GM19463 (cell line): ENCODE measurements at regions not wholly inside any gene's neighbourhood (a gene's known extent, or its start where the extent isn't known, plus 50 kb on each side); places are given as distances from the start of the nearest gene placed in this dataset.
"Not testable (repeated sequence)": the region's sequence is repeated elsewhere in the genome, so short reads cannot be mapped to it uniquely, and the experiment has no call there.

Experiments used
- ATAC-seq: cut with Tn5 transposase; IDR thresholded peaks from one replicate; pipeline ENCODE4 v1.9.1; 2021; ENCODE audit warnings: mild to moderate bottlenecking, moderate library complexity; ENCODE audit not compliant: unreplicated experiment

- ATAC-seq, result no peak
Measured at GRCh38 chr17:71635187-71635586, 485.6 kb upstream of the SOX9 start.

GRCh38 chr17:71636644-71637043 is 484.2 kb upstream of the SOX9 start:
- no peak for ATAC-seq

- no peak for ATAC-seq
Measured at GRCh38 chr17:71638668-71639067, 482.2 kb upstream of the SOX9 start.

GRCh38 chr17:71639865-71640264 is 481.0 kb upstream of the SOX9 start:
- no peak for ATAC-seq

- not testable (repeated sequence) for ATAC-seq
Measured at GRCh38 chr17:71646890-71647289, 473.9 kb upstream of the SOX9 start.

GRCh38 chr17:71648342-71648741 is 472.5 kb upstream of the SOX9 start:
- ATAC-seq, result not testable (repeated sequence)

GRCh38 chr17:71649941-71650350 is 470.9 kb upstream of the SOX9 start:
- no peak for ATAC-seq

- no peak for ATAC-seq
Measured at GRCh38 chr17:71655542-71655941, 465.3 kb upstream of the SOX9 start.

- no peak for ATAC-seq
Measured at GRCh38 chr17:71656964-71657858, 463.6 kb upstream of the SOX9 start.

GRCh38 chr17:71658996-71659395 is 461.8 kb upstream of the SOX9 start:
- no peak for ATAC-seq

- ATAC-seq, result no peak
Measured at GRCh38 chr17:71664861-71665260, 456.0 kb upstream of the SOX9 start.

- no peak for ATAC-seq
Measured at GRCh38 chr17:71666047-71666446, 454.8 kb upstream of the SOX9 start.

GRCh38 chr17:71667661-71668060 is 453.2 kb upstream of the SOX9 start:
- no peak for ATAC-seq

GRCh38 chr17:71668807-71669206 is 452.0 kb upstream of the SOX9 start:
- no peak for ATAC-seq

GRCh38 chr17:71677439-71677838 is 443.4 kb upstream of the SOX9 start:
- ATAC-seq, result no peak

- ATAC-seq, result no peak
Measured at GRCh38 chr17:71679832-71680231, 441.0 kb upstream of the SOX9 start.

GRCh38 chr17:71681427-71682173 is 439.2 kb upstream of the SOX9 start:
- ATAC-seq, result no peak

GRCh38 chr17:71682174-71682494 is 438.7 kb upstream of the SOX9 start:
- ATAC-seq, result no peak

- ATAC-seq, result no peak
Measured at GRCh38 chr17:71689782-71690181, 431.0 kb upstream of the SOX9 start.

- ATAC-seq, result no peak
Measured at GRCh38 chr17:71699907-71700306, 420.9 kb upstream of the SOX9 start.

- no peak for ATAC-seq
Measured at GRCh38 chr17:71703701-71704100, 417.1 kb upstream of the SOX9 start.

GRCh38 chr17:71709271-71709890 is 411.4 kb upstream of the SOX9 start:
- ATAC-seq, result no peak
